ENCODE measurements at regions not wholly inside any gene's neighbourhood (a gene's known extent, or its start where the extent isn't known, plus 50 kb on each side); places are given as distances from the start of the nearest gene placed in this dataset.
A peak's percentile ranks its signal among the peaks of the same experiment; 100 is the strongest.

DNA sequence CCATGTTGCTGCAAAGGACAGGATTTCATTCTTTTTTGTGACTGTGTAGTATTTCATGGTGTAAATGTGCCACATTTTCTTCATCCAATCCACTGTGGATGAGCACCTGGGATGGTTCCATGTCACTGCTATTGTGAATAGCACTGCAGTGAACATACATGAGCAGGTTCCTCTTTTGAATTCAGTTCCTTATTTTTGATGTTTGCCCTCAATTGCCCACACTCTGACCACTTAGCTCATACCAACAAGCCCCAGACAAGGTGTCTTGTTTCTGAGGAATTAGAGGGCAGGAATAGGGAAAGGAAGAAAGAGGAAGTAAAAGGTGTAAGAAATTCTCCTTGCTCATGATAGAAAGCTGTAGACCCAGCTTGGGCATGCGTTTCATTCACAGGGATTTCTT is 244.2 kb upstream of the ZNF507 start:
- TF ChIP-seq, protein P1, sequence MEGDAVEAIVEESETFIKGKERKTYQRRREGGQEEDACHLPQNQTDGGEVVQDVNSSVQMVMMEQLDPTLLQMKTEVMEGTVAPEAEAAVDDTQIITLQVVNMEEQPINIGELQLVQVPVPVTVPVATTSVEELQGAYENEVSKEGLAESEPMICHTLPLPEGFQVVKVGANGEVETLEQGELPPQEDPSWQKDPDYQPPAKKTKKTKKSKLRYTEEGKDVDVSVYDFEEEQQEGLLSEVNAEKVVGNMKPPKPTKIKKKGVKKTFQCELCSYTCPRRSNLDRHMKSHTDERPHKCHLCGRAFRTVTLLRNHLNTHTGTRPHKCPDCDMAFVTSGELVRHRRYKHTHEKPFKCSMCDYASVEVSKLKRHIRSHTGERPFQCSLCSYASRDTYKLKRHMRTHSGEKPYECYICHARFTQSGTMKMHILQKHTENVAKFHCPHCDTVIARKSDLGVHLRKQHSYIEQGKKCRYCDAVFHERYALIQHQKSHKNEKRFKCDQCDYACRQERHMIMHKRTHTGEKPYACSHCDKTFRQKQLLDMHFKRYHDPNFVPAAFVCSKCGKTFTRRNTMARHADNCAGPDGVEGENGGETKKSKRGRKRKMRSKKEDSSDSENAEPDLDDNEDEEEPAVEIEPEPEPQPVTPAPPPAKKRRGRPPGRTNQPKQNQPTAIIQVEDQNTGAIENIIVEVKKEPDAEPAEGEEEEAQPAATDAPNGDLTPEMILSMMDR (IDR thresholded peaks at IDR 0.05) = no peak
- no peak for TF ChIP-seq EP300 (IDR thresholded peaks at IDR 0.05; ENCODE audit: low read depth)
- no peak for TF ChIP-seq POLR2AphosphoS5 (IDR thresholded peaks at IDR 0.05)
- no peak for TF ChIP-seq POLR2A (IDR thresholded peaks at IDR 0.05)
- 73 to 76% methylated on average over 1 of the region's 1 CpG for WGBS, 2 donors (ENCODE audit: low coverage in 1 of 2)

DNA sequence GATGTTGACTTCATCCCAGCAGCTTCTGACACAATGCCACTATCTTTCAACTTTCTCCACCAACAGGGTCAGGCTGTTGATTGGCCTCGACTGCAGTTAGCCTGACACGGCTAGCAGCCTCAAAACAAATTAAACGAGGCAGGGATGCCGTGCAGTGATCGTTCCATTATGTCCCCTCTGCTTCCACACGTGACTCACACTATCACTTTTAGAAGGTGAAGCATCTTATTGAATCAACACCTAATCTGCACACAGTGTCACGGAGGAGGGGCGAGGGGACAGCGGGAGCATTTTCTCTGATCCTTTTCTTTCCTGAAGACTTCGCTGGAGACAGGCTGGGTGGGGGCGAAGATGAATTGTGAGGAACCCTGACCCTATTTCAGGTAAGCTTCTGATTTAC is 241.9 kb upstream of the ZNF507 start:
- TF ChIP-seq, protein P1 (IDR thresholded peaks at IDR 0.05) = no peak
- TF ChIP-seq POLR2A (IDR thresholded peaks at IDR 0.05) (no peak), POLR2AphosphoS5 (IDR thresholded peaks at IDR 0.05) (no peak), EP300 (IDR thresholded peaks at IDR 0.05; ENCODE audit: low read depth) (no peak)

More for the DNA sequence above, 244.2 kb upstream of the ZNF507 start:
- Histone ChIP-seq H3K36me3 (no peaks in the 10 kb centered on the region), H3K9me3 (no peaks in the 10 kb centered on the region), H3K4me3 (no peak overlapping the region), H3K27ac (no peak overlapping the region), H3K27me3 (no peaks in the 10 kb centered on the region), H3K4me1 (peaks cover 0 to 6% (median 3%) of the 10 kb centered on the region in 4 donors)
- intact Hi-C loops (cut with DNase I; ENCODE audit: low total_unique reads) = no loop called here
- DNase-seq = no peak
- in situ Hi-C loops (cut with MboI; ENCODE audit: low pct_ligation_motif_present in 1 of 4, low pct_unique_long_range_greater_than_20kb in 1 of 4, low sequenced_read_pairs in 3 of 4) = no loop called here

DNA sequence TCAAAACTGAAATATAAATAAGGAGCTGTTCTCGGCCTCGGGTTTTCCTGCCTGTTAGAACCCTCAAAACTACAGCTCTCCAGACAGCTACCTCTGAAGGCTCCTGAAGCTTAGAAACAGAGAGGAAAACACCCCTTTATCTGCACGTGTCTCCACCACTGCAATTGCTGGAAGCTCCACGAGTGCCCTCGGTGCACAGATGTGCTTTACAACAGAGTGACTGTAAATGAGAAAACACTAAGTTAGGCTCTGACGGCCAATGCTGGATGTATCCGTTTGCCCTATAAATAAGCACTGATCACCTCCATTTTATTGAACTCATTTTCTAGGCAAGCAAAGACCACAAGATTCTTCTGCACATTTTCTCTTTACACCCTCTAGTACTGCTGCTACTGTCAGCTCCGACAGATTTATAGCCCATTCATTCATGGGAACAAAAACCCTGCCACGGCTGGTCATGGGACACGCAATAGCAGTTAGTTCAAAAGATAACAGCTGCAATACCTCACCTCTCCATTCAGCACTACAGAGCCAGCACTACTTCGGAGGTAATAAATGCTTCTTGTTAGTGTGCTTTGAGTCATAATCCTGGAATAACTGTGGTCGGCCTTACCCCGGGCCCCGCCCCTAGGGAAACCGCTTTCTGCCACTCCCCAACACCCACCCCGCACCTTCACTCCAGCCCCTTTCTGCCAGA is 241.1 kb upstream of the ZNF507 start:
- H3K27ac ChIP-seq = no peak overlapping the region
- in situ Hi-C loops (cut with MboI; ENCODE audit: low pct_ligation_motif_present in 1 of 4, low pct_unique_long_range_greater_than_20kb in 1 of 4, low sequenced_read_pairs in 3 of 4) = no loop called here
- DNase-seq = peak; percentile 16
- no peaks in the 10 kb centered on the region for H3K36me3 ChIP-seq
- TF ChIP-seq POLR2AphosphoS5 (IDR thresholded peaks at IDR 0.05) = peak in 1 of 3 donors; percentile 21
- no peak for TF ChIP-seq EP300 (IDR thresholded peaks at IDR 0.05; ENCODE audit: low read depth)
- no peak for TF ChIP-seq POLR2A (IDR thresholded peaks at IDR 0.05)
- TF ChIP-seq, protein P1 (IDR thresholded peaks at IDR 0.05) = no peak
- no peaks in the 10 kb centered on the region for H3K9me3 ChIP-seq
- no peak overlapping the region for H3K4me3 ChIP-seq
- 7 to 13% methylated on average over 3 to 16 of the region's 16 CpGs for WGBS, 2 donors (ENCODE audit: low coverage in 1 of 2)
- no peaks in the 10 kb centered on the region for H3K27me3 ChIP-seq
- H3K4me1 ChIP-seq = peaks cover 0 to 6% (median 3%) of the 10 kb centered on the region in 4 donors
- intact Hi-C loops (cut with DNase I; ENCODE audit: low total_unique reads) = no loop called here

More for the DNA sequence above, 241.9 kb upstream of the ZNF507 start:
- peaks cover 0 to 6% (median 3%) of the 10 kb centered on the region in 4 donors for H3K4me1 ChIP-seq
- H3K4me3 ChIP-seq = no peak overlapping the region
- H3K36me3 ChIP-seq = no peaks in the 10 kb centered on the region
- intact Hi-C loops (cut with DNase I; ENCODE audit: low total_unique reads) = no loop called here
- no peak overlapping the region for H3K27ac ChIP-seq
- WGBS, 2 donors (ENCODE audit: low coverage in 1 of 2) = 35 to 71% methylated on average over 4 to 11 of the region's 11 CpGs
- no peaks in the 10 kb centered on the region for H3K9me3 ChIP-seq
- no peaks in the 10 kb centered on the region for H3K27me3 ChIP-seq
- no peak for DNase-seq
- in situ Hi-C loops (cut with MboI; ENCODE audit: low pct_ligation_motif_present in 1 of 4, low pct_unique_long_range_greater_than_20kb in 1 of 4, low sequenced_read_pairs in 3 of 4) = no loop called here

DNA sequence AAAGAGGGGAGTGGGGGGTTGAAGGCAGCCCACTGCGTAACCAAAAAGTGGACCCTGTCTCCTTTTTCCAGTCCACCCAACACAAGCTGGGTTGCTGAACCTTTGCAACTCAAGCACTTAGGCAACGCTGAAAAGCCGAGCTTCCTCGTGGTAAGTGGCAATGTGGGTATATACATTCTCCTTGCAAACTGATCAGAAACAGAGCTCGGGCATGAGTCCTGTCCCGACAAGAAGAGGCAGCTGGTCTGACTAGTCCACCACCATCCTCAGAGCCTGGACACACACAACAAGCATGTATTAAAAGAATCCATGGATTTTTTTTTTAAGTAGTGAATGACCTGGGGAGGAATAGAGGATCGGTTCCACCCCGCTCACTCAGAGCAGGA is 240.6 kb upstream of the ZNF507 start:
- Histone ChIP-seq H3K27me3 (no peaks in the 10 kb centered on the region), H3K4me3 (no peak overlapping the region), H3K36me3 (no peaks in the 10 kb centered on the region), H3K27ac (no peak overlapping the region), H3K4me1 (peaks cover 0 to 6% (median 3%) of the 10 kb centered on the region in 4 donors), H3K9me3 (no peaks in the 10 kb centered on the region)
- TF ChIP-seq EP300 (IDR thresholded peaks at IDR 0.05; ENCODE audit: low read depth) (no peak), POLR2A (IDR thresholded peaks at IDR 0.05) (no peak), POLR2AphosphoS5 (IDR thresholded peaks at IDR 0.05) (no peak)
- TF ChIP-seq, protein P1 (IDR thresholded peaks at IDR 0.05) = no peak
- intact Hi-C loops (cut with DNase I; ENCODE audit: low total_unique reads) (no loop called here), in situ Hi-C loops (cut with MboI; ENCODE audit: low pct_ligation_motif_present in 1 of 4, low pct_unique_long_range_greater_than_20kb in 1 of 4, low sequenced_read_pairs in 3 of 4) (no loop called here)
- no peak for DNase-seq
- 45 to 80% methylated on average over 2 to 8 of the region's 8 CpGs for WGBS, 2 donors (ENCODE audit: low coverage in 1 of 2)

Measured in transverse colon (tissue), 4 donors.